ENCODE measurements at regions not wholly inside any gene's neighbourhood (a gene's known extent, or its start where the extent isn't known, plus 50 kb on each side); places are given as distances from the start of the nearest gene placed in this dataset.

DNA sequence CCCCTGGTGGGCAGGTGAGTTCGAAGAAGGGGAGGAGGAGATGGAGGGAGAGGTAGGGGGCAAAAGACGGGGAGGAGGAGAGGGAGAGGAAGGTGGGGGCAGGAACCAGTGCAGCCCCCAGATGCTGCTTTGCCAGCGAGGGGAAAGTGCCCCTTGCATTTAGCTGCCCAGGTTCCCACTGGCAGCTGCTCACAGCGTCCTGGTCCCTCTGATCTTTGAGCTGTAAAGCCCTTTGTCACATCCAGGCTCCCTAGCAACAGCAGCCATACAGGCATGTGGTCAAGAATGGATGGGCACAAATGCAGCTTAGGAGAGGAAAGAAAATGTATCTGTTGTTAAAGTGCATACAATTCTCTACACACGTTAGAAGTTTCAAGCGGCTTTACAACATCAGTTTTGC is 160.9 kb downstream of the CD83 start:
- DNase-seq (no peak), ATAC-seq (no peak)
- WGBS, 3 donors, result 78 to 89% (median 78%) methylated on average over 6 of the region's 6 CpGs
- Histone ChIP-seq H3K4me1 (peaks cover 5% of the 10 kb centered on the region), H3K9me3 (peaks cover 5% of the 10 kb centered on the region), H3K27ac (no peak overlapping the region), H3K4me3 (no peak overlapping the region), H3K36me3 (ENCODE audit: insufficient read depth in 1 of 2, low read depth in 1 of 2) (no peaks in the 10 kb centered on the region), H3K27me3 (ENCODE audit: insufficient read depth in 3 of 3, low read length in 2 of 3) (peaks cover 0 to 2% (median 0%) of the 10 kb centered on the region in 3 donors)
- intact Hi-C loops (cut with DNase I), result no loop called here
- TF ChIP-seq, protein P1, sequence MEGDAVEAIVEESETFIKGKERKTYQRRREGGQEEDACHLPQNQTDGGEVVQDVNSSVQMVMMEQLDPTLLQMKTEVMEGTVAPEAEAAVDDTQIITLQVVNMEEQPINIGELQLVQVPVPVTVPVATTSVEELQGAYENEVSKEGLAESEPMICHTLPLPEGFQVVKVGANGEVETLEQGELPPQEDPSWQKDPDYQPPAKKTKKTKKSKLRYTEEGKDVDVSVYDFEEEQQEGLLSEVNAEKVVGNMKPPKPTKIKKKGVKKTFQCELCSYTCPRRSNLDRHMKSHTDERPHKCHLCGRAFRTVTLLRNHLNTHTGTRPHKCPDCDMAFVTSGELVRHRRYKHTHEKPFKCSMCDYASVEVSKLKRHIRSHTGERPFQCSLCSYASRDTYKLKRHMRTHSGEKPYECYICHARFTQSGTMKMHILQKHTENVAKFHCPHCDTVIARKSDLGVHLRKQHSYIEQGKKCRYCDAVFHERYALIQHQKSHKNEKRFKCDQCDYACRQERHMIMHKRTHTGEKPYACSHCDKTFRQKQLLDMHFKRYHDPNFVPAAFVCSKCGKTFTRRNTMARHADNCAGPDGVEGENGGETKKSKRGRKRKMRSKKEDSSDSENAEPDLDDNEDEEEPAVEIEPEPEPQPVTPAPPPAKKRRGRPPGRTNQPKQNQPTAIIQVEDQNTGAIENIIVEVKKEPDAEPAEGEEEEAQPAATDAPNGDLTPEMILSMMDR (IDR thresholded peaks at IDR 0.05), result no peak

DNA sequence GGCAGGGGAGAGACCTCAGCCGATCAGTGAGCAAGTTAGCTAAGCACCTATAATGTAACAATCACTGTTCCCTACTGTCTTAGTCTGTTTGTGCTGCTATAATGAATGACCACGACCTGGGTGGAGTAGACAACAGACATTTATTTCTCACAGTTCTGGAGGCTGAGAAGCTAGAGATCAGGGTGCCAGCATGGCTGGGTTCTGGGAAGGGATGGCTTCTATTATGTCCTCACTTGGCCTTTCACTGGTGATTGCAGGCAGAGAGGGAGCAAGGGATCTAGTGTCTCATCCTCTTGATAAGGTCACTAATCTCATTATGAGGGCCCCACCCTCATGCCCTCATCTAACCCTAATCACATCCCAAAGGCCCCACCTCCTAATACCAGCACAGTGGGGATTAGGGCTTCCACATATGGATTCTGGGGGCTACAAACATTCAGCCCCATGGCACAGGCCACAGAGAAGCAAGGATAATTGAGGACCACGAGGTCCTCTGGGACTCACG is 162.5 kb downstream of the CD83 start:
- TF ChIP-seq, protein P1 (IDR thresholded peaks at IDR 0.05), result no peak
- Histone ChIP-seq H3K4me3 (no peak overlapping the region), H3K27me3 (ENCODE audit: insufficient read depth in 3 of 3, low read length in 2 of 3) (peaks cover 0 to 2% (median 0%) of the 10 kb centered on the region in 3 donors), H3K36me3 (ENCODE audit: insufficient read depth in 1 of 2, low read depth in 1 of 2) (no peaks in the 10 kb centered on the region), H3K4me1 (peaks cover 5% of the 10 kb centered on the region), H3K9me3 (peaks cover 5% of the 10 kb centered on the region), H3K27ac (no peak overlapping the region)
- no peak for ATAC-seq
- whole genome bisulfite sequencing, 3 donors, result 86 to 94% (median 87%) methylated on average over 4 of the region's 4 CpGs
- intact Hi-C loops (cut with DNase I), result no loop called here
- no peak for DNase-seq

DNA sequence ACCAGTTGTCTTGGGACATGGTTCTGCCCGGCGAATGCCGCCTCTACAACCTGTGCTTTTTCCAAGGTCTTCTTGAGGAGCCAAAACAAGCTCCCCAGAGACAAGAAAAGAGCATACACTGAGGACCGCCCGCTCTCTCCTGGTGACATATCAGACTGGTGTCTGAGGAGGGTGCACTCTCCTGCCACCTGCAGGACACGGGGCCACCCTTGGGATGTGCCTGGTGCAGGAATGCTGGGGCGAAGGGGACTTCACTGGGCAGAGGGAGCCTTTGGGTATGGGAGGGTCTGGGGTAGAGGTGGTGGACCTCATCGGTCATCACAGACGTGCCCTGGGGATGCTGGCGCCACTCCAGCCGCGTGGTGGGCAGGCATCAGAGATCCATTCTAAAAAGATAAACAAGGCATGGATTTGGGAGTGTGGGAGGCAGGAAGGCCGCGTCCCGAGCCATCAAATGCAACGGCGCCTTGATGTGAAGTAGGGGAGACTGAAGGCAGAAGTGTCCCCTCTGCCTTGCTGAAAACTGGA is 163.3 kb downstream of the CD83 start:
- TF ChIP-seq, protein P1 (IDR thresholded peaks at IDR 0.05), result no peak
- DNase-seq (no peak), ATAC-seq (no peak)
- 93 to 95% (median 93%) methylated on average over 17 of the region's 17 CpGs for WGBS, 3 donors
- Histone ChIP-seq H3K4me1 (peaks cover under 1% of the 10 kb centered on the region), H3K4me3 (no peak overlapping the region), H3K27ac (no peak overlapping the region), H3K27me3 (ENCODE audit: insufficient read depth in 3 of 3, low read length in 2 of 3) (peaks cover 0 to 2% (median 0%) of the 10 kb centered on the region in 3 donors), H3K36me3 (ENCODE audit: insufficient read depth in 1 of 2, low read depth in 1 of 2) (no peaks in the 10 kb centered on the region), H3K9me3 (peaks cover 5% of the 10 kb centered on the region)
- intact Hi-C loops (cut with DNase I), result no loop called here

- TF ChIP-seq, protein P1 (IDR thresholded peaks at IDR 0.05), result no peak
- Histone ChIP-seq H3K27me3 (ENCODE audit: insufficient read depth in 3 of 3, low read length in 2 of 3) (peaks cover 0 to 2% (median 0%) of the 10 kb centered on the region in 3 donors), H3K27ac (no peak overlapping the region), H3K9me3 (peaks cover 5% of the 10 kb centered on the region), H3K4me1 (no peaks in the 10 kb centered on the region), H3K36me3 (ENCODE audit: insufficient read depth in 1 of 2, low read depth in 1 of 2) (no peaks in the 10 kb centered on the region), H3K4me3 (no peak overlapping the region)
- intact Hi-C loops (cut with DNase I), result no loop called here
- ATAC-seq, result no peak
- 84 to 89% (median 85%) methylated on average over 25 of the region's 25 CpGs for WGBS, 3 donors
- no peak for DNase-seq
These were observed 164.5 kb downstream of the CD83 start for GRCh38 chr6:14281811-14282660.
